Lower lobe of right lung (tissue), 2 donors: ENCODE measurements at regions not wholly inside any gene's neighbourhood (a gene's known extent, or its start where the extent isn't known, plus 50 kb on each side); places are given as distances from the start of the nearest gene placed in this dataset.
A peak's percentile ranks its signal among the peaks of the same experiment; 100 is the strongest.

ENCODE experiments used
- ATAC-seq, 2 donors: fragments of 200-7000 bp; cut with Tn5 transposase; one replicate each; pipeline ENCODE4 v1.9.1; 2020 to 2022; ENCODE audit warnings: mild to moderate bottlenecking in 2 of 2, moderate library complexity in 2 of 2
- DNase-seq: peaks from one replicate; pipeline ENCODE4 v3.0.0-alpha.2; 2020
- H3K27ac ChIP-seq: fragments of 200-600 bp; one replicate; pipeline ENCODE4 v1.8.0; 2022
- H3K27me3 ChIP-seq: fragments of 200-600 bp; one replicate; pipeline ENCODE4 v1.8.0; 2022; ENCODE audit warnings: low read depth
- H3K36me3 ChIP-seq: fragments of 200-600 bp; one replicate; pipeline ENCODE4 v1.8.0; 2022; ENCODE audit warnings: mild to moderate bottlenecking
- H3K4me1 ChIP-seq: fragments of 200-600 bp; one replicate; pipeline ENCODE4 v1.8.0; 2022
- H3K4me3 ChIP-seq: fragments of 200-600 bp; one replicate; pipeline ENCODE4 v1.8.0; 2022; ENCODE audit warnings: mild to moderate bottlenecking
- H3K9me3 ChIP-seq: fragments of 200-600 bp; one replicate; pipeline ENCODE4 v1.8.0; 2022
- intact Hi-C: fragments of 100-400 bp; cut with DNase I; formaldehyde crosslinking; loops from one replicate; pipeline ENCODE4 v1.11.0; 2022
- TF ChIP-seq, protein P1 (sequence below): fragments of 200-600 bp; IDR thresholded peaks from one replicate; pipeline ENCODE4 v1.8.0; 2022; ENCODE audit warnings: antibody characterized with exemption, mild to moderate bottlenecking
- donor health status: DM: no; HTN: yes; CAD: no; lungs with severe emphysema.

DNA sequence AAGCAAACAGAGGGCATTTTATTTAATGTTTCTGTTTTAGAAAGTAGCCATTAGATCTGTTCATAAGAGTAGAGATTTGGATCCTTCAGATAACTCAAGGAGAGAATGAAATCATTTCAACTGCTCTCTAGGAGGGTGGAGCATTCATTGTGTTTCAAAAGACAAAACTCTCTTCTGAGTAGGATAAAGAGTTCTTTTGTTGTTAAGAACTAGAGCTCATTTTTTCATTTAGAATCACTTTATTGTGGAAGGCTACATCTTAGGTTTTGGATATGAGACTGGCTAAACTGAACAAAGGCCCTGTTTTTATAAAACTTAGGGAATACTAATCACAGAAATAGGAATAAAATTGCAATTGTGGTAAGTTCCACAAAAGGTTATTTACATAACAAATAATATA is 193.9 kb upstream of the PCDH10 start:
- DNase-seq (no peak), ATAC-seq (no peak)
- no peaks in the 10 kb centered on the region for H3K27me3 ChIP-seq
- H3K4me1 ChIP-seq = no peaks in the 10 kb centered on the region
- intact Hi-C loops = no loop called here
- no peaks in the 10 kb centered on the region for H3K9me3 ChIP-seq
- H3K36me3 ChIP-seq = no peaks in the 10 kb centered on the region
- TF ChIP-seq, protein P1, sequence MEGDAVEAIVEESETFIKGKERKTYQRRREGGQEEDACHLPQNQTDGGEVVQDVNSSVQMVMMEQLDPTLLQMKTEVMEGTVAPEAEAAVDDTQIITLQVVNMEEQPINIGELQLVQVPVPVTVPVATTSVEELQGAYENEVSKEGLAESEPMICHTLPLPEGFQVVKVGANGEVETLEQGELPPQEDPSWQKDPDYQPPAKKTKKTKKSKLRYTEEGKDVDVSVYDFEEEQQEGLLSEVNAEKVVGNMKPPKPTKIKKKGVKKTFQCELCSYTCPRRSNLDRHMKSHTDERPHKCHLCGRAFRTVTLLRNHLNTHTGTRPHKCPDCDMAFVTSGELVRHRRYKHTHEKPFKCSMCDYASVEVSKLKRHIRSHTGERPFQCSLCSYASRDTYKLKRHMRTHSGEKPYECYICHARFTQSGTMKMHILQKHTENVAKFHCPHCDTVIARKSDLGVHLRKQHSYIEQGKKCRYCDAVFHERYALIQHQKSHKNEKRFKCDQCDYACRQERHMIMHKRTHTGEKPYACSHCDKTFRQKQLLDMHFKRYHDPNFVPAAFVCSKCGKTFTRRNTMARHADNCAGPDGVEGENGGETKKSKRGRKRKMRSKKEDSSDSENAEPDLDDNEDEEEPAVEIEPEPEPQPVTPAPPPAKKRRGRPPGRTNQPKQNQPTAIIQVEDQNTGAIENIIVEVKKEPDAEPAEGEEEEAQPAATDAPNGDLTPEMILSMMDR = no peak
- no peak overlapping the region for H3K27ac ChIP-seq
- H3K4me3 ChIP-seq = no peak overlapping the region

DNA sequence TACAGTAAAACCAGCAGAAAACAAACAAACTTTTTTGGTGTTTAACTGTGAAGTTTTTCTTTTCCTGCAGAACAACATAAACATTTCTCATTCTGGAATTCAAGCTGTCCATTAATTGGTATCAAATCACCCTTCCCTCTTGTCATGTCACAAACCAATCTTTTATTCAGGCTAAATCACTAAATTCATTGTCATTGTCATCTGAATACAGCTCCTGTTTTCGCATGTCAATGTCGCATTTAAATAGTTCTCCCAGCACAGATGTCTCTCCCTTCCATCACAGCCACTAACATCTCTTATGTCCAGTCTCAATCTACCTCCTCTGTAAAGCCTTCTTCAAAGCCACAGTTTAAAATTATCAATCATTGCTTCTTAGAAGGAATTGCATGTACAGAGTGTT is 192.1 kb upstream of the PCDH10 start:
- H3K4me3 ChIP-seq = no peak overlapping the region
- intact Hi-C loops = no loop called here
- no peaks in the 10 kb centered on the region for H3K4me1 ChIP-seq
- no peaks in the 10 kb centered on the region for H3K36me3 ChIP-seq
- H3K27me3 ChIP-seq = no peaks in the 10 kb centered on the region
- H3K9me3 ChIP-seq = no peaks in the 10 kb centered on the region
- ATAC-seq (no peak), DNase-seq (no peak)
- no peak overlapping the region for H3K27ac ChIP-seq
- TF ChIP-seq, protein P1 = no peak

DNA sequence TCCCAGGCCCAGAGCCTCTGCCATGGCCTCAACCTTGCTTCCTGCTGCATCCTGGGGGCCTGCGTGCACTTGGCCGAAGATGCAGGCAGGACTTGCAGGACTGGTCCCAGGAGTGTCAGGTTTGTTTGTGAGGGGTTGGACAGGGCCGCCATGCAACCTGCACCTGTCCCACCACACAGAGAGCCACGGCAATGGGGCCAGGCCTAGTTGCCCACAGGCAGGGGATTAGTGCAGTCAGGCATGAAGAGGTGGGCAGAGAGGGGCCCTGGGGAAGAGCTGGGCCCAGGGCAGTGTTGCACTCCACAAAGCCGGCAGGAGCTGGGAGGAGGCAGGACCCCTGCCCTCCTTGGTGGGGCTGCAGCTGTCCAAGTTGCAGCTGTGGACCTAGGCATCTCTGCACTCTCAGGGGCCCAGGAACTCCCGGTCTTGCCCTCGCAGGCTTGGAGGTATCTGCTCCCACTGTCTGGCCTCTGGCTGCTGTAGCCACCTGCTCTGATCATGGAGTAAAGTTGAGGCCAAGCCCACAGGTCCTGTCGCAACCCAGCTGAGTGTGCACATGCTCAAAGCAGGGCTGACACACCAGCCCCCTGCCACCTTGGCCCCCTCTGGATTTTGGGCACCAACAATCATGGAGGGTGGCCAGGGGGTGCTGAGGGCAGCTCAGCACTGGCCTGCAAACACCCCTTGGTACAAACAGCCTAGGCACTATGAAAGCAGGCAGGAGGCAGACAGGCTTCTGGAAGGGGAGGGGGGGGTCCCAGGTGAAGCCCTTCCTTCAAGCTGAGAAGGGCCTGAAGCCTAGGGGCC is 190.4 kb upstream of the PCDH10 start:
- Histone ChIP-seq H3K4me1 (no peaks in the 10 kb centered on the region), H3K27ac (no peak overlapping the region), H3K9me3 (no peaks in the 10 kb centered on the region), H3K36me3 (no peaks in the 10 kb centered on the region), H3K27me3 (no peaks in the 10 kb centered on the region), H3K4me3 (no peak overlapping the region)
- peak in 1 of 2 donors; percentile 37 for ATAC-seq
- intact Hi-C loops = no loop called here
- no peak for DNase-seq
- TF ChIP-seq, protein P1 = no peak

DNA sequence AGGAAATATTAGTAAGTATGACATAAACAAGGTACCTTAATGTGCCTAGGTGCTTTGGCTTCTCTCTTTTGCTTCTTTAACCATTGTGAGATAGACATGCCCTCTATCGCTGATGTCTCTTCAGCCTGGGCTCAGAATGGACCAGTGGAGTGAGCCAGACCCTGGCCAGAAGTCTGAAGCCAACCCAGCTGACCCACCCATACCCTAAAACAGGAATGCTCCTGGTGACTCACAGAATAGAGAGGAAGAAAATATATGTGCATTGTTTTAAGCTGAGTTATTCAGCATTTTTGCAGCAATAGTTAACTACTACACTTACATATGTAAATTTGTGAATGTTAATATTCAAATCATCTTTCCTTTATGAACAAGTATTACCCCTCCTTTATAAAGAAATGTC is 167.5 kb upstream of the PCDH10 start:
- Histone ChIP-seq H3K4me3 (no peak overlapping the region), H3K27me3 (no peaks in the 10 kb centered on the region), H3K4me1 (no peaks in the 10 kb centered on the region), H3K9me3 (no peaks in the 10 kb centered on the region), H3K27ac (no peak overlapping the region), H3K36me3 (no peaks in the 10 kb centered on the region)
- intact Hi-C loops = no loop called here
- TF ChIP-seq, protein P1 = no peak
- no peak for ATAC-seq
- DNase-seq = no peak

DNA sequence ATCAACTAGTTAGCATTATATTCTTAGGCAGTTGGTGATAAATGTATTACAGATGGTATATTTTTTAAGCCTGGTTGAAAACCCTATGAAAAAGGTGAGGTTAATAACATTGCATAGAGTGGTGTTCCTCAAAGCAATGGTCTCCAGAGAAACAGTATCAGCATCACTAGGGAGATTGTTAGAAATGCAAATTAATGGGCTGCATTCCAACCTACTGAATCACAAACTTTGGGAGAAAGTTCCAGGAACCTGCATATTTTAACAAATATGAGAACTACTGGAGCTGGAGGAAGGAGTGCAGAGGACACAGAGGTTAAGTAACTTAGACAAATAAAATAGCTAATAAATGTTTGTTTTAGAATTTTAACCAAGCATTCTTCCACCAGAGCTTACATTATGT is 166.9 kb upstream of the PCDH10 start:
- TF ChIP-seq, protein P1 = no peak
- no peak for ATAC-seq
- intact Hi-C loops = no loop called here

More for the DNA sequence above, 166.9 kb upstream of the PCDH10 start:
- H3K4me1 ChIP-seq = no peaks in the 10 kb centered on the region
- H3K27me3 ChIP-seq = no peaks in the 10 kb centered on the region
- no peak overlapping the region for H3K27ac ChIP-seq
- H3K4me3 ChIP-seq = no peak overlapping the region
- no peaks in the 10 kb centered on the region for H3K36me3 ChIP-seq
- DNase-seq = no peak
- no peaks in the 10 kb centered on the region for H3K9me3 ChIP-seq
